HCT116 (cell line): ENCODE measurements at regions not wholly inside any gene's neighbourhood (a gene's known extent, or its start where the extent isn't known, plus 50 kb on each side); places are given as distances from the start of the nearest gene placed in this dataset.

Experiments used
- ATAC-seq: fragments of 200-7000 bp; cut with Tn5 transposase; 2 replicates; pipeline ENCODE4 v1.9.1; 2020; ENCODE audit warnings: mild to moderate bottlenecking, moderate library complexity
- BruUV-seq: library from RNA; stranded (reverse); fragments of 400-500 nt; replicated peaks from 2 replicates; lab custom pipeline; 2021; lab: Mats Ljungman, UMichigan
- CTCF ChIA-PET: fragments of 300-600 bp; sonication (Branson Sonifier 250); formaldehyde crosslinking; loops from one replicate; lab custom pipeline; 2021; ENCODE audit warnings: antibody characterized with exemption; lab: Charles Lee
- POLR2A ChIA-PET: fragments of 300-600, 350-600 bp; sonication (Branson Sonifier 250); formaldehyde crosslinking; loops from one replicate; lab custom pipeline; 2021; ENCODE audit warnings: antibody characterized with exemption; lab: Charles Lee
- RAD21 ChIA-PET, 2 experiments: fragments of 300-600 bp; sonication (Branson Sonifier 250); formaldehyde crosslinking; loops; one replicate each; lab custom pipeline; 2023; ENCODE audit warnings: low total read pairs in 2 of 2; ENCODE audit not compliant: uncharacterized antibody in 2 of 2, unreplicated experiment in 2 of 2, low non-redundant PET in 1 of 2; lab: Charles Lee
- DNase-seq: peaks from one replicate; pipeline ENCODE4 v3.0.0-alpha.2; 2010; ENCODE audit warnings: low read depth, low spot score
- H2AFZ ChIP-seq: fragments of 200-600 bp; shearing (Covaris generic), sonication (generic); 2 replicates; pipeline ENCODE4 v1.6.1; 2017; ENCODE audit warnings: low read depth, mixed run types, mixed read lengths, antibody characterized with exemption, low read length; ENCODE audit not compliant: poor library complexity, severe bottlenecking
- H3K27ac ChIP-seq: 2 replicates; pipeline ENCODE4 v1.5.1; 2012; ENCODE audit warnings: low read depth, low read length
- H3K27me3 ChIP-seq: fragments of 200-600 bp; sonication (generic); 2 replicates; pipeline ENCODE4 v1.6.1; 2016; ENCODE audit warnings: mixed run types, low read length, mixed read lengths; ENCODE audit not compliant: insufficient read depth
- H3K36me3 ChIP-seq, 2 experiments: fragments of 200-500 bp in 1 of 2; fragments of 200-600 bp in 1 of 2; sonication (Bioruptor generic) in 1 of 2; sonication (generic) in 1 of 2; 2 replicates each; pipeline versions ENCODE4 v1.5.1 to v1.6.1; 2014 to 2016; ENCODE audit warnings: low read length in 2 of 2, inconsistent platforms in 1 of 2, mixed read lengths in 1 of 2, mixed run types in 1 of 2; ENCODE audit not compliant: insufficient read depth in 2 of 2, control insufficient read depth in 1 of 2
- H3K4me1 ChIP-seq, 2 experiments: fragments of 200-600 bp in 1 of 2; sonication (generic) in 1 of 2; 2 replicates each; pipeline versions ENCODE4 v1.5.1 to v1.6.1; 2012 to 2017; ENCODE audit warnings: low read length in 2 of 2, inconsistent platforms in 1 of 2, mild to moderate bottlenecking in 1 of 2, mixed read lengths in 1 of 2, mixed run types in 1 of 2, moderate library complexity in 1 of 2; ENCODE audit not compliant: insufficient read depth in 2 of 2, control insufficient read depth in 1 of 2
- H3K4me2 ChIP-seq: fragments of 200-600 bp; sonication (generic); 2 replicates; pipeline ENCODE4 v1.6.1; 2017; ENCODE audit warnings: mixed run types, low read length, mixed read lengths
- H3K4me3 ChIP-seq, 2 experiments: fragments of 200-600 bp in 1 of 2; sonication (generic) in 1 of 2; replicated peaks in 1 of 2; 2 replicates each; pipeline ENCODE4 v1.5.1; 2011 to 2016; ENCODE audit warnings: low read length in 2 of 2, control low read depth in 1 of 2, low read depth in 1 of 2, mild to moderate bottlenecking in 1 of 2, mixed read lengths in 1 of 2, mixed run types in 1 of 2
- H3K79me2 ChIP-seq: fragments of 200-600 bp; sonication (generic); 2 replicates; pipeline ENCODE4 v1.6.1; 2017; ENCODE audit warnings: mild to moderate bottlenecking, mixed run types, low read length, moderate library complexity, mixed read lengths; ENCODE audit not compliant: insufficient read depth
- H3K9ac ChIP-seq: fragments of 200-600 bp; sonication (generic); 2 replicates; pipeline ENCODE4 v1.6.1; 2016; ENCODE audit warnings: low read length, mixed read lengths
- H3K9me2 ChIP-seq: fragments of 200-600 bp; sonication (generic), shearing (Covaris generic); 2 replicates; pipeline ENCODE4 v1.6.1; 2017; ENCODE audit warnings: mixed run types, mild to moderate bottlenecking, moderate library complexity; ENCODE audit not compliant: insufficient read depth
- H3K9me3 ChIP-seq, 2 experiments: fragments of 200-500 bp in 1 of 2; fragments of 200-600 bp in 1 of 2; sonication (Bioruptor generic) in 1 of 2; sonication (generic) in 1 of 2; 2 replicates each; pipeline ENCODE4 v1.6.1; 2014 to 2017; ENCODE audit warnings: low read length in 2 of 2, mixed read lengths in 2 of 2, inconsistent platforms in 1 of 2, low read depth in 1 of 2, mild to moderate bottlenecking in 1 of 2, mixed run types in 1 of 2, moderate library complexity in 1 of 2; ENCODE audit not compliant: control insufficient read depth in 1 of 2, insufficient read depth in 1 of 2
- H4K20me1 ChIP-seq: fragments of 200-600 bp; sonication (generic), shearing (Covaris generic); 2 replicates; pipeline ENCODE4 v1.6.1; 2017; ENCODE audit warnings: mixed run types, mild to moderate bottlenecking, moderate library complexity; ENCODE audit not compliant: insufficient read depth
- CBX3 ChIP-seq: IDR thresholded peaks from 2 replicates; pipeline ENCODE4 v1.6.1; 2012; ENCODE audit warnings: low read depth
- CEBPB ChIP-seq: IDR thresholded peaks from 2 replicates; pipeline ENCODE4 v1.6.1; 2012; ENCODE audit warnings: low read depth
- ELF1 ChIP-seq: IDR thresholded peaks from 2 replicates; pipeline ENCODE4 v1.6.1; 2012; ENCODE audit warnings: low read depth, borderline replicate concordance
- EZH2 ChIP-seq: fragments of 200-600 bp; sonication (generic); IDR thresholded peaks from 2 replicates; pipeline ENCODE4 v1.6.1; 2017; ENCODE audit warnings: antibody characterized with exemption, mixed run types
- EZH2phosphoT487 ChIP-seq: fragments of 200-600 bp; IDR thresholded peaks from 2 replicates; pipeline ENCODE4 v1.6.1; 2018; ENCODE audit warnings: antibody characterized with exemption, borderline replicate concordance
- FOSL1 ChIP-seq: IDR thresholded peaks from 2 replicates; pipeline ENCODE4 v1.6.1; 2012; ENCODE audit warnings: low read depth
- JUND ChIP-seq: IDR thresholded peaks from 2 replicates; pipeline ENCODE4 v1.6.1; 2012
- POLR2A ChIP-seq: IDR thresholded peaks from 2 replicates; pipeline ENCODE4 v1.7.0; 2011; ENCODE audit warnings: borderline replicate concordance; ENCODE audit not compliant: insufficient read depth, insufficient read length; ENCODE audit errors: extremely low read depth
- SIN3A ChIP-seq: IDR thresholded peaks from 2 replicates; pipeline ENCODE4 v1.6.1; 2012; ENCODE audit warnings: low read depth
- SP1 ChIP-seq: IDR thresholded peaks from 2 replicates; pipeline ENCODE4 v1.6.1; 2012; ENCODE audit warnings: low read depth
- SRF ChIP-seq: IDR thresholded peaks from 2 replicates; pipeline ENCODE4 v1.6.1; 2012; ENCODE audit warnings: low read depth
- TCF7L2 ChIP-seq: IDR thresholded peaks from 2 replicates; pipeline ENCODE4 v1.7.0; 2011; ENCODE audit warnings: borderline replicate concordance, inconsistent platforms; ENCODE audit not compliant: insufficient read depth, insufficient read length; ENCODE audit errors: extremely low read depth
- YY1 ChIP-seq: IDR thresholded peaks from 2 replicates; pipeline ENCODE4 v1.6.1; 2011; ENCODE audit warnings: low read length, low read depth, moderate library complexity, mild to moderate bottlenecking; ENCODE audit not compliant: insufficient replicate concordance; ENCODE audit errors: extremely low read depth
- ZFX ChIP-seq: fragments of 450-650 bp; IDR thresholded peaks from 2 replicates; pipeline ENCODE4 v1.6.1; 2017
- ZNF274 ChIP-seq: fragments of 200-500 bp; sonication (Bioruptor generic); IDR thresholded peaks from 2 replicates; pipeline ENCODE4 v1.6.1; 2014; ENCODE audit warnings: mild to moderate bottlenecking, low read depth, low read length, inconsistent platforms
- intact Hi-C: fragments of 100-400 bp; cut with micrococcal nuclease; formaldehyde crosslinking; loops from 2 replicates; pipeline ENCODE4 v1.10.0; 2022

DNA sequence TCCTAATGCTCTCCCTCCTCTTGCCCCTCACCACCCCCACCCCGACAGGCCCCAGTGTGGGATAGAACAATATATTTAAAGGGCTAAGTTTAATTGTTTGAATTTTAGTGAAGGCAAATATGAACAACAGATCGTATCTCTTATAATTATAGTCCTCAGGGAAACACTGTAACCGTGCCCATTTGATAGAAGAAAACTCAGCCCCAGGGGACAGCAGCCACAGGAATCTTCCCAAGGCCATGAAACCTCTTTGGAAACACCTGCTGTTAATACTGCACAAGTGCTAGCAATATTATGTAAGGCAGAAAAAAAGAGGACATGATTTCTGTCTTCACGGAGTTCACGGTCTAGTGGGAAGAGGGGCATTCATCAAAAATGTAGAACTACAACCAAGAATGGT lies 142.2 kb downstream of the URB2 start:
- POLR2A ChIA-PET, result no interaction called here
- TF ChIP-seq POLR2A (no peak), JUND (no peak), CEBPB (no peak), SIN3A (no peak), EZH2 (no peak), CBX3 (no peak), ZFX (no peak), FOSL1 (no peak), ELF1 (no peak), YY1 (no peak), SP1 (no peak), SRF (no peak), ZNF274 (no peak), EZH2phosphoT487 (no peak)
- TF ChIP-seq, all 23 proteins: peak for 0

GRCh38 chr1:229769006-229769405 lies 143.0 kb downstream of the URB2 start:
- ChIA-PET RAD21 (no interaction called here), CTCF (no interaction called here), POLR2A (no interaction called here)
- ATAC-seq (no peak), DNase-seq (no peak)
- H3K27me3 ChIP-seq, result peaks cover 34% of the 10 kb centered on the region
- BruUV-seq, result no TSS peak
- no peak overlapping the region for H2AFZ ChIP-seq
- no peaks in the 10 kb centered on the region for H3K79me2 ChIP-seq
- no peak overlapping the region for H3K9ac ChIP-seq
- H3K9me2 ChIP-seq, result no peaks in the 10 kb centered on the region
- no peaks in the 10 kb centered on the region for H3K9me3 ChIP-seq
- no peak overlapping the region for H3K27ac ChIP-seq
- H4K20me1 ChIP-seq, result no peaks in the 10 kb centered on the region; the same call in 1 of the 2 replicates
- H3K4me2 ChIP-seq, result no peak overlapping the region
- H3K36me3 ChIP-seq, result no peaks in the 10 kb centered on the region
- TF ChIP-seq YY1 (no peak), ZFX (no peak), ZNF274 (no peak), SRF (no peak), JUND (no peak), TCF7L2 (no peak), SIN3A (no peak), EZH2phosphoT487 (no peak)
- no peaks in the 10 kb centered on the region for H3K4me1 ChIP-seq
- H3K4me3 ChIP-seq, result no peak overlapping the region
- intact Hi-C loops, result no loop called here

More for the DNA sequence above, 142.2 kb downstream of the URB2 start:
- Histone ChIP-seq H3K9me3 (no peaks in the 10 kb centered on the region), H4K20me1 (no peaks in the 10 kb centered on the region; the same call in 1 of the 2 replicates), H3K36me3 (no peaks in the 10 kb centered on the region), H3K4me2 (no peak overlapping the region), H2AFZ (no peak overlapping the region), H3K27me3 (peaks cover 34% of the 10 kb centered on the region), H3K9me2 (no peaks in the 10 kb centered on the region), H3K9ac (no peak overlapping the region), H3K4me3 (no peak overlapping the region), H3K79me2 (no peaks in the 10 kb centered on the region), H3K4me1 (no peaks in the 10 kb centered on the region), H3K27ac (no peak overlapping the region)
- no TSS peak for BruUV-seq
- DNase-seq (no peak), ATAC-seq (no peak)
- intact Hi-C loops, result no loop called here
- ChIA-PET RAD21 (no interaction called here), CTCF (no interaction called here)
